ENCODE measurements at regions not wholly inside any gene's neighbourhood (a gene's known extent, or its start where the extent isn't known, plus 50 kb on each side); places are given as distances from the start of the nearest gene placed in this dataset.

- no peak for TF ChIP-seq EZH2 (IDR thresholded peaks at IDR 0.05; ENCODE audit: borderline replicate concordance, low read length)
- TF ChIP-seq CTCF (IDR thresholded peaks at IDR 0.05; ENCODE audit: low read length): no peak
- Histone ChIP-seq H3K79me2 (ENCODE audit: insufficient read depth, low read length) (no peaks in the 10 kb centered on the region), H3K27me3 (ENCODE audit: insufficient read depth, low read length) (no peaks in the 10 kb centered on the region), H3K9ac (ENCODE audit: low read length) (no peak overlapping the region), H3K4me3 (ENCODE audit: low read depth, low read length, poor library complexity, severe bottlenecking) (no peak overlapping the region), H3K4me1 (ENCODE audit: insufficient read depth, low read length, severe bottlenecking) (no peaks in the 10 kb centered on the region), H3K4me2 (ENCODE audit: low read length) (no peak overlapping the region), H4K20me1 (ENCODE audit: insufficient read depth, low read length) (no peaks in the 10 kb centered on the region), H3K9me2 (ENCODE audit: low read depth, low read length) (no peaks in the 10 kb centered on the region), H2AFZ (ENCODE audit: low read length) (no peak overlapping the region), H3K27ac (ENCODE audit: low read depth, low read length, poor library complexity, severe bottlenecking) (no peak overlapping the region), H3K9me3 (ENCODE audit: low read length) (no peaks in the 10 kb centered on the region), H3K36me3 (ENCODE audit: insufficient read depth, low read length) (no peaks in the 10 kb centered on the region), H3F3A (ENCODE audit: insufficient read depth, low read length) (no peaks in the 10 kb centered on the region)
Observed at GRCh38 chr10:10489076-10489475, 528.6 kb upstream of the CELF2 start.

GRCh38 chr10:10489805-10490571, 527.7 kb upstream of the CELF2 start:
- Histone ChIP-seq H3K27me3 (ENCODE audit: insufficient read depth, low read length) (no peaks in the 10 kb centered on the region), H3K9me2 (ENCODE audit: low read depth, low read length) (no peaks in the 10 kb centered on the region), H3K79me2 (ENCODE audit: insufficient read depth, low read length) (no peaks in the 10 kb centered on the region), H3K4me2 (ENCODE audit: low read length) (no peak overlapping the region), H3K27ac (ENCODE audit: low read depth, low read length, poor library complexity, severe bottlenecking) (no peak overlapping the region), H3F3A (ENCODE audit: insufficient read depth, low read length) (no peaks in the 10 kb centered on the region), H4K20me1 (ENCODE audit: insufficient read depth, low read length) (no peaks in the 10 kb centered on the region), H3K4me3 (ENCODE audit: low read depth, low read length, poor library complexity, severe bottlenecking) (no peak overlapping the region), H3K36me3 (ENCODE audit: insufficient read depth, low read length) (no peaks in the 10 kb centered on the region), H3K9me3 (ENCODE audit: low read length) (no peaks in the 10 kb centered on the region), H3K4me1 (ENCODE audit: insufficient read depth, low read length, severe bottlenecking) (no peaks in the 10 kb centered on the region), H2AFZ (ENCODE audit: low read length) (no peak overlapping the region), H3K9ac (ENCODE audit: low read length) (no peak overlapping the region)
- TF ChIP-seq CTCF (IDR thresholded peaks at IDR 0.05; ENCODE audit: low read length) (no peak), EZH2 (IDR thresholded peaks at IDR 0.05; ENCODE audit: borderline replicate concordance, low read length) (no peak)

- no peak for TF ChIP-seq CTCF (IDR thresholded peaks at IDR 0.05; ENCODE audit: low read length)
- no peak for TF ChIP-seq EZH2 (IDR thresholded peaks at IDR 0.05; ENCODE audit: borderline replicate concordance, low read length)
- no peak overlapping the region for H3K4me3 ChIP-seq (ENCODE audit: low read depth, low read length, poor library complexity, severe bottlenecking)
- H3K9me3 ChIP-seq (ENCODE audit: low read length): no peaks in the 10 kb centered on the region
- H3K4me1 ChIP-seq (ENCODE audit: insufficient read depth, low read length, severe bottlenecking): no peaks in the 10 kb centered on the region
- H3K27me3 ChIP-seq (ENCODE audit: insufficient read depth, low read length): no peaks in the 10 kb centered on the region
- no peaks in the 10 kb centered on the region for H3K9me2 ChIP-seq (ENCODE audit: low read depth, low read length)
- H3K27ac ChIP-seq (ENCODE audit: low read depth, low read length, poor library complexity, severe bottlenecking): no peak overlapping the region
- H3K4me2 ChIP-seq (ENCODE audit: low read length): no peak overlapping the region
- H2AFZ ChIP-seq (ENCODE audit: low read length): no peak overlapping the region
- H3K79me2 ChIP-seq (ENCODE audit: insufficient read depth, low read length): no peaks in the 10 kb centered on the region
- no peaks in the 10 kb centered on the region for H3K36me3 ChIP-seq (ENCODE audit: insufficient read depth, low read length)
- H4K20me1 ChIP-seq (ENCODE audit: insufficient read depth, low read length): no peaks in the 10 kb centered on the region
- no peaks in the 10 kb centered on the region for H3F3A ChIP-seq (ENCODE audit: insufficient read depth, low read length)
- H3K9ac ChIP-seq (ENCODE audit: low read length): no peak overlapping the region
Observed at GRCh38 chr10:10490581-10490980, 527.1 kb upstream of the CELF2 start.
